Adrenal gland (tissue), 9 donors: ENCODE measurements at regions not wholly inside any gene's neighbourhood (a gene's known extent, or its start where the extent isn't known, plus 50 kb on each side); places are given as distances from the start of the nearest gene placed in this dataset.

Experiments used
- DNase-seq, 7 donors: peaks; one replicate each; pipeline ENCODE4 v3.0.0-alpha.2; 2019 to 2020
- H3K27ac ChIP-seq, 5 donors: fragments of 200-600 bp; sonication (generic) in 4 of 5; 1 replicate in 3 of 5; 2 replicates in 2 of 5; pipeline versions ENCODE4 v1.5.1 to v1.8.0; 2016 to 2020; ENCODE audit warnings: mild to moderate bottlenecking in 1 of 5
- H3K27me3 ChIP-seq: fragments of 200-600 bp; 2 replicates; pipeline ENCODE4 v1.8.0; 2021
- H3K36me3 ChIP-seq, 2 donors: fragments of 200-600 bp; replicated peaks in 1 of 2; 1 replicate in 1 of 2; 2 replicates in 1 of 2; pipeline versions ENCODE4 v1.5.1 to v1.8.0; 2018 to 2022
- H3K4me1 ChIP-seq, 2 donors: fragments of 200-600 bp; replicated peaks in 1 of 2; 1 replicate in 1 of 2; 2 replicates in 1 of 2; pipeline versions ENCODE4 v1.5.1 to v1.8.0; 2018 to 2021
- H3K4me3 ChIP-seq, 4 donors: fragments of 200-600 bp; sonication (generic) in 3 of 4; one replicate each; pipeline ENCODE4 v1.5.1; 2016 to 2018
- H3K9me3 ChIP-seq, 3 donors: fragments of 200-600 bp; sonication (generic) in 1 of 3; replicated peaks in 1 of 3; 1 replicate in 2 of 3; 2 replicates in 1 of 3; pipeline versions ENCODE4 v1.5.1 to v1.8.0; 2016 to 2021
- CTCF ChIP-seq, 6 experiments: fragments of 450-650 bp in 4 of 6; fragments of 200-600 bp in 2 of 6; sonication (generic) in 1 of 6; IDR thresholded peaks; 1 replicate in 5 of 6; 2 replicates in 1 of 6; pipeline versions ENCODE4 v1.5.1 to v1.8.0; 2016 to 2021; ENCODE audit warnings: antibody characterized with exemption in 6 of 6, mild to moderate bottlenecking in 2 of 6, moderate library complexity in 1 of 6
- POLR2A ChIP-seq, 2 donors: fragments of 450-650 bp; IDR thresholded peaks; one replicate each; pipeline ENCODE4 v1.6.1; 2017; ENCODE audit warnings: antibody characterized with exemption in 2 of 2, mild to moderate bottlenecking in 2 of 2, moderate library complexity in 1 of 2
- WGBS, 4 donors: extraction: QIAGEN DNeasy Blood & Tissue Kit in 2 of 4; methylation state at CpG; one replicate each; pipeline versions ENCODE4 v1.1.5 to v1.1.7; 2013 to 2017; 5-methylcytosine and 5-hydroxymethylcytosine counted together
- intact Hi-C, 2 donors: fragments of 100-400 bp; cut with DNase I; formaldehyde crosslinking; loops; one replicate each; pipeline versions ENCODE4 v1.14.1 to v1.15.0; 2022 to 2023
- donor health status: healthy with polysubstance abuse.
- donor health status: Bipolar disorder and iron deficiency.
- donor health status: DM: yes; HTN: yes; CAD: no.
- donor health status: DM: no; HTN: no; CAD: no.
- donor health status: DM: no; HTN: no; CAD: no.

GRCh38 chr2:195494451-195494850 lies 162.6 kb upstream of the SLC39A10 start:
- Histone ChIP-seq H3K4me1 (no peaks in the 10 kb centered on the region), H3K36me3 (no peaks in the 10 kb centered on the region), H3K4me3 (no peak overlapping the region), H3K9me3 (no peaks in the 10 kb centered on the region), H3K27ac (no peak overlapping the region), H3K27me3 (no peaks in the 10 kb centered on the region)
- TF ChIP-seq CTCF (IDR thresholded peaks at IDR 0.05) = no peak
- TF ChIP-seq POLR2A (IDR thresholded peaks at IDR 0.05) = no peak
- intact Hi-C loops = no loop called here
- DNase-seq = no peak
- 81 to 89% (median 85%) methylated on average over 2 of the region's 2 CpGs for WGBS, 4 donors

- no peak overlapping the region for H3K4me3 ChIP-seq
- H3K4me1 ChIP-seq = no peaks in the 10 kb centered on the region
- DNase-seq = no peak
- TF ChIP-seq POLR2A (IDR thresholded peaks at IDR 0.05) = no peak
- no peak for TF ChIP-seq CTCF (IDR thresholded peaks at IDR 0.05)
- no peaks in the 10 kb centered on the region for H3K27me3 ChIP-seq
- no peaks in the 10 kb centered on the region for H3K36me3 ChIP-seq
- no peaks in the 10 kb centered on the region for H3K9me3 ChIP-seq
- intact Hi-C loops = no loop called here
- no peak overlapping the region for H3K27ac ChIP-seq
- 89 to 94% (median 94%) methylated on average over 7 of the region's 7 CpGs for WGBS, 4 donors
Observed at GRCh38 chr2:195493416-195493815, 163.6 kb upstream of the SLC39A10 start.

- no peak overlapping the region for H3K4me3 ChIP-seq
- no peak for DNase-seq
- intact Hi-C loops = no loop called here
- 73 to 93% (median 83%) methylated on average over 2 of the region's 2 CpGs for WGBS, 4 donors
- H3K36me3 ChIP-seq = no peaks in the 10 kb centered on the region
- peaks cover 5 to 10% of the 10 kb centered on the region in 2 donors for H3K4me1 ChIP-seq
- H3K9me3 ChIP-seq = no peaks in the 10 kb centered on the region
- no peak for TF ChIP-seq CTCF (IDR thresholded peaks at IDR 0.05)
- no peak for TF ChIP-seq POLR2A (IDR thresholded peaks at IDR 0.05)
- no peak overlapping the region for H3K27ac ChIP-seq
- H3K27me3 ChIP-seq = no peaks in the 10 kb centered on the region
Observed at GRCh38 chr2:195490319-195490718, 166.7 kb upstream of the SLC39A10 start.

- no peaks in the 10 kb centered on the region for H3K36me3 ChIP-seq
- H3K27ac ChIP-seq = no peak overlapping the region
- intact Hi-C loops = no loop called here
- H3K9me3 ChIP-seq = no peaks in the 10 kb centered on the region
- no peak for DNase-seq
- H3K4me3 ChIP-seq = no peak overlapping the region
- TF ChIP-seq POLR2A (IDR thresholded peaks at IDR 0.05) = no peak
- TF ChIP-seq CTCF (IDR thresholded peaks at IDR 0.05) = no peak
- WGBS, 4 donors = 93 to 97% (median 96%) methylated on average over 2 of the region's 2 CpGs
- no peaks in the 10 kb centered on the region for H3K27me3 ChIP-seq
- H3K4me1 ChIP-seq = peaks cover 5 to 10% of the 10 kb centered on the region in 2 donors
Observed at GRCh38 chr2:195489101-195489500, 167.9 kb upstream of the SLC39A10 start.
